ENCODE measurements at regions not wholly inside any gene's neighbourhood (a gene's known extent, or its start where the extent isn't known, plus 50 kb on each side); places are given as distances from the start of the nearest gene placed in this dataset.

GRCh38 chr4:71120831-71121524, 127.5 kb downstream of the DCK start:
- TF ChIP-seq CTCF (IDR thresholded peaks at IDR 0.05) (no peak), POLR2A (IDR thresholded peaks at IDR 0.05) (no peak), POLR2AphosphoS5 (IDR thresholded peaks at IDR 0.05) (no peak), EP300 (IDR thresholded peaks at IDR 0.05) (no peak)
